ENCODE measurements at regions not wholly inside any gene's neighbourhood (a gene's known extent, or its start where the extent isn't known, plus 50 kb on each side); places are given as distances from the start of the nearest gene placed in this dataset.

DNA sequence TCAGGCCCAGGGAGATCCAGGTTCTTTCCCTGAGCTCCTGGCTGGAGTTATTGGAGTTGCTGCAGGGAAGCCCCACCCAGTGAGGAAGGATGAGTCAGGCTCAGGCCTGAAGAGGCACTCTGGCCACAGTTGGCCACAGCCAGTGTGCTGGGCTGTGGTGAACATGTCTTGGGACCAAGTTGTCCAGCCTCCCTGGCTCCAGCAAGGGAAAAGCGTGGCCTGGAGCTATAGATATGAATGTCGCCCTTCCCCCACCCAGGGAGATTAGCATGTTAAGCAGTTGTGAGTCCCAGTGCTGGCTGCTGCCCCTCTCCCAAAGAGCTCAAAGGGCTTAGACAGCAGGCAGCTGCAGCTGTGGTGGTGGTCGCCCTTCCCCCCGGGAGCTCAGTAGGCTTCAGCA, 963.2 kb downstream of the ROBO2 start:
- DNase-seq = no peak

DNA sequence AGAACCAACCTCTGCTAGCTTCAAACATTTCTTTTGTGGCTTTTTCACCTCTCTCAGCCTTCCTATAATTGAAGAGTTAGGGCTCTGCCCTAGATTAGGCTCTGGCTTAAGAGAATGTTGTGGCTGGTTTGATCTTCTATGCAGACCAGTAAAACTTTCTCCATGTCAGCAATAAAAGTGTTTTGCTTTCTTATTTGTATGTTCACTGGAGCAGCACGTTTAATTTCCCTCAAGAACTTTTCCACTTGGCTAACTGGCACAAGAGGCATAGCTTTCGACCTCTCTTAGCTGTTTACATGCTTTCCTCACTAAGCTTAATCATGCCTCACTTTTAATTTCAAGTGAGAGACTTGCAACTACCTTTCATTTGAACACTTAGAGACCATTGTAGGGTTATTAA, 964.7 kb downstream of the ROBO2 start:
- DNase-seq = no peak

DNA sequence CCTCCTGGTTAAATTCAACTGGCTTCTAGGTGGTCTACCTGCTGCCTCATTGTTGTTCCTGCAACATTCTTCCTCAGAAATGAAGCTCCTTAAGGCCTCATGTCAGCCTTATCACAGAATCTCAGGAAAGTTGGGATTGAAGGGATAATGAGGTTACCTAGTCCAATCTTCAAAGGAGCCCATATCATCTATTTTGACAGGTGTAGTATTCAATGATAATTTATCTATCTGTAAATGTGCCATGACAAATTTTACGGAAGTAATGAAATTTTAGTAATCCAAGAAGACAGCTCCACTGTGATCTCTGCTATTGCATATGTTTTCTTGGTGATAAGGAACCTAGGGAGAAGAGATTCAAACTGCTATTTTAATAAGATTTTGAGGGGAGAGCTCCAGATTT, 973.8 kb downstream of the ROBO2 start:
- no peak for DNase-seq

- no peak for DNase-seq
Measured at GRCh38 chr3:78015856-78016255, 976.0 kb downstream of the ROBO2 start.

- DNase-seq = no peak
Measured at GRCh38 chr3:78021710-78022109, 981.8 kb downstream of the ROBO2 start.

GRCh38 chr3:78022232-78022631, 982.3 kb downstream of the ROBO2 start:
- no peak for DNase-seq

- DNase-seq = no peak
Measured at GRCh38 chr3:78023257-78023656, 983.4 kb downstream of the ROBO2 start.

- no peak for DNase-seq
Measured at GRCh38 chr3:78025916-78026315, 986.0 kb downstream of the ROBO2 start.

DNA sequence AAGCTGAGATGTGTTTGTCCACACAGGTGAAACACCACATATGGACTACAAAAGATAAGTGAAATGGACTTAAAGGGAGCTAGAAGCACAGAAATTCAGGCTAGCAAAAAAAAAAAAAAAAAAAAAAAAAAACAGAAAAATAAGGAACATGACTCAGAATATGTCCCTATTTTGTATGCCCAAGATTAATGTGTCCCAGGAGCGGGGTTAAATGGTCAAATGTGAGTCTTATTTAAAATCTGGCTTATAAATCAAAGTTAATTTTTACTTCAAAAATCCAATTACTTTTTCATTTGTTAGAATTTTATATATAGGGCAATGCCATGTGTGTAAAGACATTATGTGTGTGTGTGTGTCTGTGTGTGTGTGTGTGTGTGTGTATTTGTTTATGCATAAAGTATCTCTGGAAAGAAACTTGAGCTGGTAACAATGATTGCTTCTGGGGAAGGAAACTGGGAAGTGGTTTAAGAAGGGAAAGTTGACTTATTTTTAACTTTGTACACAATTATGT, 986.5 kb downstream of the ROBO2 start:
- no peak for DNase-seq

DNA sequence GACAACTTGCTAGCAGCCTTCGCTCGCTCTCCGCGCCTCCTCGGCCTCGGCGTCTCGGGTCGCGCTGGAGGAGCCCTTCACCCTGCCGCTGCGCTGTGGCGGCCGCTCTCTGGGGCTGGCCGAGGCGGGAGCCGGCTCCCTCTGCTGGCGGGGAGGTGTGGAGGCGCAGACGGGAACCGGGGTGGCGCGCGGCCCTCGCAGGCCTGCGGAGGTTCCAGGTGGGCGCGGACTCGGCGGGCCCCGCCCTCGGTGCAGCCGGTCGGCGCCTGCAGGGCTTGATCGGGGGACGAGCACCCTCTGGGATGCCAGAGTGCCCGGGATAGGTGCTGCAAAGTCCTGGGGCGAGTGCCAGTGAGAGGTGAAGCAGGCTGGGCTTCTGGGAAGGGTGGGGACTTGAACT, 989.9 kb downstream of the ROBO2 start:
- no peak for DNase-seq

DNA sequence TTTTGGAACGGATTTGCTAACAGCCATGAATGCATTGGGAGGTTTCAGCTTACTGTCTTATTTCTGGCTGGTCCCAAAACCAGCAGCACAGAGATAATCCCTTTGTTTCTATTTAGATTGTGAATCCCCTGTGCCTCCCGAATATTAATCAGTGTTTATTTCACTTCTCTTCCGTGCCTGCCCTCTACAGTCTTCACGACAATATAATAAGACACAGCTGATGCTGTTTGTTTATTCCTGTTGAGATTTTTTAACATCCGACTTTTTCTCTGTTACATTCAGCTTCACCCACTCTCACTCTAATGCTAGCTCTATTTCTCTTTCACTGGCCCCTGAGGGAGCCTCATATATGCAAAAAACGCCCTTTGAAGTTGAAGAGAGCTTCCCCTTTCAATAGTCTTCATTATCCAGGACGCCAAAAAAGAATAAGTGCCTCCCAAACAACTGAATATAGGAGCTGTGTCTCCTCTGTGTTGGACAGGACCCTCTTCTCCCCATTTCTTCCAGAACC, 995.3 kb downstream of the ROBO2 start:
- DNase-seq = peak; percentile 24

DNA sequence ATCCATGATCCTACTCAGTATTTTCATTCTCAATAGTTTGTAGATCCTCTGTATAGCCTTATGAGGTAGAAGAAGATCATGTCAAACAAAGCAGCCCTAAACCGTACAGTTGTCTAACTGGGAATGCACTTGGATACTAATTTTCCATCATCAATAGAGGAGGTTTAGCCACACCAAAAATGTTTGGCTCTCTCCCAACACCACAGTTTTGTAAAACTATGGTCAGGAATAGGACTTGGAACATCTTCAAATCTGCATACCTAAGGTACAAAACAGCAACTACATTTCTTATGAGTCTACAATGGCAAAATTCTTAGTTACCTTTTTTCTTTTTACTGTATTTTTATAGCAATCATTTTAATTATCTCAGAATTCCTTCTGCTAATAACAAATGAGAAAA, 1001.6 kb downstream of the ROBO2 start:
- DNase-seq = no peak

GRCh38 chr3:78046566-78046965, 1006.7 kb downstream of the ROBO2 start:
- no peak for DNase-seq

DNA sequence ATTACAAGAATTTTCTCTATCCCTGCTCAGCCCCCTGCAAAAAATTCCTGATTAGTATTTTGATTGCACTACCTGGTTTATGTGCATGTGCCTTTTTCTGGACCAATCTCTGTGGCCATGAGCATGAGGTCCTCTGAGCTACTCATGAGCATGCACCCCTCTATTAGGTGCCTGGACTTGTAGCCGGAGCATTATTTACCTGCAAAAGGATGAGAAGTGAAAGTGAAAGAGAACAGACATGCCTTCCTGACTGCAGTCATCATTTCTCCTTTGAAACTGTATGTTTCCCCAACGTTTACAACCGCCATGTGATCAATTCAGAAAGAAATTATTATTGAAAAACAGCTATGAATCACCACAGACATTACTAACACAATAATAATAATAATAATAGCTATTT, 1008.8 kb downstream of the ROBO2 start:
- no peak for DNase-seq

- no peak for DNase-seq
Measured at GRCh38 chr3:78049521-78049920, 1009.6 kb downstream of the ROBO2 start.

DNA sequence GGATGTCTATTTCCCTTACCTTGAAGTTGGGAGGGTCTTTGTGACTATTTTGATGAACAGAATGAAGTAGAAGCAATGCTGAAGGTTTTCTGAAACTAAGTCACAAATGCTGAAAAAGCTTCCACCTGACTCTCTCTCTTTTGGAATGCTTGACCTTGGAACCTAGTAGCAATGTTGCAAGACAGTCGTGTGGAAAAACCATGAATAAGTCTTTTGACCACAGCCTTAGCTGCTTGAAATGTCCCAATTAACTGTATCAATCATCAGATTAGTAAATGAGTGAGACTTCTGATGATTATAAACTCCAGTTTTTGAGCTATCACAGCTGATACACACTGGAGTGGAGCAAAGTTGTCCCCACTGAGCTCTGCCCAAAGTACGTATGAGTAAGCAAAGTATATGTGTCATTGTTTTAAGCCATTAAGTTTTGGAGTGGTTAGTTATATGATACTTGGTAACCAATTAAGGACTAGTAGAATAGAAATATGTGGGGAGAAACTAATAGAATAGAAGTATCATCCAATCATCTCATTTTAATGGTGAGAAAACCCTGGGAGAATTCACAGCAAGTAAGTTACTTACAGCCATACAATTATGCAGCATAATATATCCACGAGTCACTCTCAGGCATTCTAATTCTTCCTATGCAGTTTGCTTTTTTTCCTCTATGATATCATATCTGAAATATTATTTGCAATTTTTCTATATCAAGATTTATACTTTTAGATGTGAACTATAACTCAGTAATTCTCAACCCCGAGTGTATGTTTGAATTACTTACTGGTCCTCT, 1010.6 kb downstream of the ROBO2 start:
- DNase-seq = no peak

- DNase-seq = no peak
Measured at GRCh38 chr3:78052746-78053145, 1012.8 kb downstream of the ROBO2 start.

- no peak for DNase-seq
Measured at GRCh38 chr3:78066287-78066686, 1026.4 kb downstream of the ROBO2 start.

DNA sequence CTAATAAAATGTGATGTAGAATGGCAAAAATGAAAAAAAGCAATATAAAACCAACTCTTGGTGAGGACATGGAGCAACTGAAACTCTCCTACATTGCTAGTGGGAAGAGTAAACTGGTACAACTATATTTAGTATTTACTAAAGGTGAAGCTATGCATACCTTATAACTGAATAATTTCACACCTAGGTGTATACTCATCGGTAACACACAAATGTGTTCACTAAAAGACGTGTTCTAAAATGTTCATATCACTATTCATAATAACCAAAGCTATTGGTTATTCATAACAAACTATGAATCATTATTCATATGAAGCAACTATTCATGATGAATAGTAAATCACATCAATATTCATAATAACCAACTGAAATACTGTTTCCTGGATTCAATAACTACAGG, 1030.3 kb downstream of the ROBO2 start:
- DNase-seq = no peak

DNA sequence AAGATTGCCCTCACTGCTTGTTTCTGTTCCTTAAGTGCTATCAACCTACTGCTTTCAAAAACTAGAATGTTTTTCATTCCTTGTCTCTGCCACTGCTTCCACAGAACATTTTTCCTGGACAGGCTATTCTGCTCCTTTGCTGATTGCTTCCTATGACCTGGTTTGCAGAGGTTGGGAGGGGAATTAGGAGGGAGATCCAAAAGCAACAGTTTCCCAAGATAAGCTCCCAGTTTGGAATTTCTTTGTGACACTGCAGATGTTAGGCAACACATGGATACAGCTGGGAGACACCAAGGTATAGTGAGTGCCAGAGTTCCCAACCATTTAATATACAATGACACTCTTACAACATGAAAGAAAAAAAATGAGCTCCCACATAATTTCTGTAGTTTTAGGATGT, 1036.5 kb downstream of the ROBO2 start:
- DNase-seq = no peak

DNA sequence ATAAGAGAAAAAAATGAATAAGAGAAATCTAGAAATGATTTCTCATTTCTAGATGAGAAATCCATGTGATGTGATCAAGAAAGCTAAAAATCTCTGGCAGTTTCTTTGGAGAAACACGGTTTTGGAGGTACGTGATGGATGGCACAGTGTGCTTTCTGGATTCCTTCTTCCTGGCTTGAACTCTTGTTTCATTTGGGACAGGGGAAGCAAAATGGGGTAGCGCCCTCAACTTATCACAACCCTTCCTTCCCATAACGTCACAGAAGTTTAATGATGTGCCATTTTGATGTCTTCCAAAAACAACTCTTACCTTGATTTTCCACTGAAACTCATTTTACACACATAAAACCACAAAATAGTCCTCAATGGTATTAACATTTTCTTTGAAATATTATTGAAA, 1037.3 kb downstream of the ROBO2 start:
- DNase-seq = no peak

DNA sequence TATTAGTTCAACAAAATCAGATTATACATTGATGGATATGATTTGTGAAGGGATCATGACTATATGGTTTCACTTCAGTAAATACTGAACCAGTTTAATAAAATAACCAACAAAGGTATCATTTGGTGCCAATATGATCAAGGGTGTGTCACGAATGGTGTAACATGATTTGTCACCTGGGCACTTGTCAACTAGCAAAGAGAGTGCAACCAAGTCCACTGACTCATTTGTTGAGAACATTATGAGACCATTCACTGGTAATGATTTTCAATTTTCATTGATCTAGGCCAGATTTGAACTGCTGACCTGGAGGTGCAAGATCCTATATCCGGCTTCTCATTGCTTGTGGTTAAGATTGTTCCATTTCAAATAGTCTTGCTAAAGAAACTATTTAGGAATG, 1037.9 kb downstream of the ROBO2 start:
- DNase-seq = no peak

GRCh38 chr3:78079514-78079913, 1039.6 kb downstream of the ROBO2 start:
- no peak for DNase-seq

DNA sequence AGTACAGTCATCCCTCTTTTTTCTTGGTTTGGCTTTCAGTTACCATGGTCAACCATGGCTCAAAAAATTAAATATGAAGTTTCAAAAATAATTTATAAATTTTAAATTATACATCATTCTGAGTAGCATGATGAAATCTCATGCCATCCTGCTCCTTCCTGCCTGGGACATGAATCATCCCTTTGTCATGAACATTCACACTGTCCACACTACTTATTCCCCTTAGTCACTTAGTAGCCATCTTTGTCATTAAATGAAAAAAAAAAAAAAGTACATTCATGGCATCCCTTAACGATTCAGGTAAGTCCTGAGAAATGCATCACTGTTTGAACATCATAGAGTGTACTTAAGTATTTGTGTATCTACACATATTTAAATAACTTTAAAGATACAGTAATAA, 1046.3 kb downstream of the ROBO2 start:
- DNase-seq = no peak

DNA sequence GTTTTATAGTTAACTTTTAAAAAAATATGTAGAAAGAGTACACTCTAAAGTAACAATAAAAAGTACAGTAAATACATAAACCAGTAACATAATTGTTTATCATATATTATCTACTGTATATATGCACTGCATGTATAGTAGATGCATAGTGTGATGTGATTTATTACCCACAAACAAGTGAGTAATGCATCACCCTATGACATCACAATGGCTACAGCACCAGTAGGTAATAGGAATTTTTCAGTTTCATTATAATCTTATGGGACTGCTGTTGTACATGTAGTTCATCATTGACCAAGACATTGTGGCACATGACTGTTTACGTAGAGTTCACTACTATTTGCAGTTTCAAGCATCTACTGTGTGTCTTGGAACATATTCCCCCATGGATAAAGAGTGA, 1047.2 kb downstream of the ROBO2 start:
- no peak for DNase-seq

Measured in hindlimb muscle (tissue), 1 donor.